Activated B cell treated with CpG ODN at 0.5 μM for 24 hours (primary cell): ENCODE measurements at regions not wholly inside any gene's neighbourhood (a gene's known extent, or its start where the extent isn't known, plus 50 kb on each side); places are given as distances from the start of the nearest gene placed in this dataset.

Experiments used
- ATAC-seq: fragments of 200-7000 bp; cut with Tn5 transposase; one replicate; pipeline ENCODE4 v1.10.0; 2021; ENCODE audit warnings: low read depth, mild to moderate bottlenecking, moderate library complexity
- CTCF ChIA-PET: fragments of 350-600 bp; sonication (Branson Sonifier 250); formaldehyde crosslinking; loops from one replicate; lab custom pipeline; 2021; ENCODE audit warnings: antibody characterized with exemption; lab: Charles Lee
- POLR2A ChIA-PET: fragments of 350-600 bp; sonication (Branson Sonifier 250); formaldehyde crosslinking; loops from one replicate; lab custom pipeline; 2021; ENCODE audit warnings: antibody characterized with exemption; lab: Charles Lee
- DNase-seq: peaks from one replicate; pipeline ENCODE4 v3.0.0; 2022
- H3K27ac Mint-ChIP-seq: one replicate; pipeline ENCODE4 v1.8.0; 2020; ENCODE audit warnings: mixed read lengths
- H3K27me3 Mint-ChIP-seq: one replicate; pipeline ENCODE4 v1.8.0; 2021; ENCODE audit warnings: mixed read lengths
- H3K36me3 Mint-ChIP-seq: one replicate; pipeline ENCODE4 v1.8.0; 2021; ENCODE audit warnings: low read depth, mixed read lengths
- H3K4me1 Mint-ChIP-seq: one replicate; pipeline ENCODE4 v1.8.0; 2021; ENCODE audit warnings: mixed read lengths
- H3K4me3 Mint-ChIP-seq: one replicate; pipeline ENCODE4 v1.8.0; 2020; ENCODE audit warnings: mild to moderate bottlenecking, mixed read lengths
- H3K9me3 Mint-ChIP-seq: one replicate; pipeline ENCODE4 v1.8.0; 2020; ENCODE audit warnings: mixed read lengths
- CTCF ChIP-seq: fragments of 200-600 bp; IDR thresholded peaks from one replicate; pipeline ENCODE4 v1.8.0; 2022; ENCODE audit warnings: antibody characterized with exemption, mild to moderate bottlenecking
- intact Hi-C: fragments of 100-400 bp; cut with micrococcal nuclease; formaldehyde crosslinking; loops from one replicate; pipeline ENCODE4 v1.15.1; 2024

- ChIA-PET CTCF (no interaction called here), POLR2A (no interaction called here)
- Mint-ChIP-seq H3K9me3 (peaks cover 25% of the 10 kb centered on the region), H3K27ac (no peak overlapping the region), H3K36me3 (no peaks in the 10 kb centered on the region), H3K27me3 (no peaks in the 10 kb centered on the region), H3K4me1 (no peaks in the 10 kb centered on the region), H3K4me3 (no peak overlapping the region)
- DNase-seq = no peak
- TF ChIP-seq CTCF = no peak
- no peak for ATAC-seq
- intact Hi-C loops = no loop called here
These were observed 1093.6 kb upstream of the AUTS2 start for GRCh38 chr7:68504716-68505115.

GRCh38 chr7:68505721-68506120 is 1092.6 kb upstream of the AUTS2 start:
- Mint-ChIP-seq H3K27me3 (no peaks in the 10 kb centered on the region), H3K27ac (no peak overlapping the region), H3K36me3 (no peaks in the 10 kb centered on the region), H3K9me3 (peaks cover 27% of the 10 kb centered on the region), H3K4me3 (no peak overlapping the region), H3K4me1 (no peaks in the 10 kb centered on the region)
- ChIA-PET CTCF (no interaction called here), POLR2A (no interaction called here)
- DNase-seq (no peak), ATAC-seq (no peak)
- no peak for TF ChIP-seq CTCF
- intact Hi-C loops = no loop called here

GRCh38 chr7:68507668-68508067 is 1090.6 kb upstream of the AUTS2 start:
- H3K4me3 Mint-ChIP-seq = no peak overlapping the region
- H3K36me3 Mint-ChIP-seq = no peaks in the 10 kb centered on the region
- peaks cover 26% of the 10 kb centered on the region for H3K9me3 Mint-ChIP-seq
- no peaks in the 10 kb centered on the region for H3K27me3 Mint-ChIP-seq
- POLR2A ChIA-PET = no interaction called here
- H3K4me1 Mint-ChIP-seq = no peaks in the 10 kb centered on the region
- no peak for TF ChIP-seq CTCF
- CTCF ChIA-PET = no interaction called here
- ATAC-seq (no peak), DNase-seq (no peak)
- H3K27ac Mint-ChIP-seq = no peak overlapping the region
- intact Hi-C loops = no loop called here

- ATAC-seq (no peak), DNase-seq (no peak)
- H3K27ac Mint-ChIP-seq = no peak overlapping the region
- ChIA-PET POLR2A (no interaction called here), CTCF (no interaction called here)
- H3K4me3 Mint-ChIP-seq = no peak overlapping the region
- intact Hi-C loops = no loop called here
- H3K4me1 Mint-ChIP-seq = no peaks in the 10 kb centered on the region
- no peaks in the 10 kb centered on the region for H3K27me3 Mint-ChIP-seq
- peaks cover 22% of the 10 kb centered on the region for H3K9me3 Mint-ChIP-seq
- H3K36me3 Mint-ChIP-seq = no peaks in the 10 kb centered on the region
- TF ChIP-seq CTCF = no peak
These were observed 1089.2 kb upstream of the AUTS2 start for GRCh38 chr7:68509054-68509453.

- no peaks in the 10 kb centered on the region for H3K27me3 Mint-ChIP-seq
- intact Hi-C loops = no loop called here
- no peak for DNase-seq
- ATAC-seq = no peak
- ChIA-PET CTCF (no interaction called here), POLR2A (no interaction called here)
- H3K4me3 Mint-ChIP-seq = no peak overlapping the region
- H3K4me1 Mint-ChIP-seq = no peaks in the 10 kb centered on the region
- H3K27ac Mint-ChIP-seq = no peak overlapping the region
- H3K36me3 Mint-ChIP-seq = no peaks in the 10 kb centered on the region
- peaks cover 21% of the 10 kb centered on the region for H3K9me3 Mint-ChIP-seq
- TF ChIP-seq CTCF = no peak
These were observed 1088.7 kb upstream of the AUTS2 start for GRCh38 chr7:68509603-68510002.
